Limb (tissue), 2 donors: ENCODE measurements at regions not wholly inside any gene's neighbourhood (a gene's known extent, or its start where the extent isn't known, plus 50 kb on each side); places are given as distances from the start of the nearest gene placed in this dataset.

Source experiments
- DNase-seq, 2 donors: peaks; one replicate each; pipeline ENCODE4 v3.0.0-alpha.2; 2016; ENCODE audit errors: extremely low spot score in 2 of 2

GRCh38 chr9:94159069-94159939 lies 75.0 kb downstream of the PTPDC1 start:
- no peak for DNase-seq

GRCh38 chr9:94160594-94161501 lies 76.6 kb downstream of the PTPDC1 start:
- DNase-seq = no peak

GRCh38 chr9:94161673-94162072 lies 77.4 kb downstream of the PTPDC1 start:
- no peak for DNase-seq

- no peak for DNase-seq
Observed at GRCh38 chr9:94164806-94165549, 80.7 kb downstream of the PTPDC1 start.

- DNase-seq = peak; percentile 97 to 98
Observed at GRCh38 chr9:94165592-94166235, 81.5 kb downstream of the PTPDC1 start.

- DNase-seq = peak; percentile 98 to 99
Observed at GRCh38 chr9:94166236-94166975, 82.1 kb downstream of the PTPDC1 start.

- no peak for DNase-seq
Observed at GRCh38 chr9:94166976-94167346, 82.7 kb downstream of the PTPDC1 start.

GRCh38 chr9:94167376-94167890 lies 83.2 kb downstream of the PTPDC1 start:
- no peak for DNase-seq

GRCh38 chr9:94168203-94169000 lies 84.1 kb downstream of the PTPDC1 start:
- no peak for DNase-seq

- DNase-seq = no peak
Observed at GRCh38 chr9:94169968-94170367, 85.7 kb downstream of the PTPDC1 start.

GRCh38 chr9:94173632-94174031 lies 85.5 kb upstream of the ZNF169 start:
- no peak for DNase-seq

GRCh38 chr9:94174164-94174563 lies 84.9 kb upstream of the ZNF169 start:
- no peak for DNase-seq

- no peak for DNase-seq
Observed at GRCh38 chr9:94175669-94176068, 83.4 kb upstream of the ZNF169 start.

- DNase-seq = no peak
Observed at GRCh38 chr9:94176608-94177007, 82.5 kb upstream of the ZNF169 start.

GRCh38 chr9:94178927-94179326 lies 80.2 kb upstream of the ZNF169 start:
- DNase-seq = no peak

GRCh38 chr9:94181408-94182181 lies 77.5 kb upstream of the ZNF169 start:
- DNase-seq = no peak

- DNase-seq = no peak
Observed at GRCh38 chr9:94182532-94182931, 76.6 kb upstream of the ZNF169 start.

- DNase-seq = no peak
Observed at GRCh38 chr9:94183240-94183999, 75.7 kb upstream of the ZNF169 start.
